SK-N-SH treated with all-trans-retinoic acid at 6 μM for 48 hours (cell line): ENCODE measurements at regions not wholly inside any gene's neighbourhood (a gene's known extent, or its start where the extent isn't known, plus 50 kb on each side); places are given as distances from the start of the nearest gene placed in this dataset.

Experiments
- ATAC-seq: fragments of 200-7000 bp; cut with Tn5 transposase; 3 replicates; pipeline ENCODE4 v1.9.1; 2020; ENCODE audit warnings: mild to moderate bottlenecking, moderate library complexity
- ARNTL ChIP-seq: fragments of 450-650 bp; formaldehyde crosslinking; IDR thresholded peaks from 2 replicates; pipeline ENCODE4 v1.5.0; 2020; ENCODE audit warnings: low read depth, mild to moderate bottlenecking, moderate library complexity, borderline replicate concordance
- CREB5 ChIP-seq: fragments of 250-450 bp; sonication (Bioruptor Pico); IDR thresholded peaks from 2 replicates; pipeline ENCODE4 v1.5.1; 2020; ENCODE audit warnings: low read depth, mild to moderate bottlenecking, moderate library complexity
- CSDC2 ChIP-seq: fragments of 250-450 bp; sonication (Bioruptor Pico); IDR thresholded peaks from 2 replicates; pipeline ENCODE4 v1.5.0; 2020; ENCODE audit warnings: mild to moderate bottlenecking, moderate library complexity
- CSRNP3 ChIP-seq: fragments of 250-450 bp; sonication (Bioruptor Pico); IDR thresholded peaks from 2 replicates; pipeline ENCODE4 v1.5.1; 2021; ENCODE audit warnings: mild to moderate bottlenecking, moderate library complexity
- ESRRG ChIP-seq: fragments of 250-450 bp; sonication (Bioruptor Pico); IDR thresholded peaks from 2 replicates; pipeline ENCODE4 v1.6.1; 2021; ENCODE audit warnings: mild to moderate bottlenecking
- GLIS3 ChIP-seq: fragments of 250-450 bp; sonication (Bioruptor Pico); IDR thresholded peaks from 2 replicates; pipeline ENCODE4 v1.5.0; 2020; ENCODE audit warnings: mild to moderate bottlenecking, moderate library complexity
- OSR1 ChIP-seq: fragments of 250-450 bp; sonication (Bioruptor Pico); IDR thresholded peaks from 2 replicates; pipeline ENCODE4 v1.8.0; 2022; ENCODE audit warnings: moderate library complexity, mild to moderate bottlenecking, inconsistent platforms
- PATZ1 ChIP-seq: fragments of 250-450 bp; sonication (Bioruptor Pico); IDR thresholded peaks from 2 replicates; pipeline ENCODE4 v1.8.0; 2020; ENCODE audit warnings: mild to moderate bottlenecking, moderate library complexity, borderline replicate concordance
- POU6F1 ChIP-seq: fragments of 250-450 bp; sonication (Bioruptor Pico); IDR thresholded peaks from 2 replicates; pipeline ENCODE4 v1.8.0; 2021; ENCODE audit warnings: low read depth, mild to moderate bottlenecking, moderate library complexity, borderline replicate concordance
- PPARA ChIP-seq: fragments of 250-450 bp; sonication (Bioruptor Pico); IDR thresholded peaks from 2 replicates; pipeline ENCODE4 v1.5.0; 2020; ENCODE audit warnings: mild to moderate bottlenecking, borderline replicate concordance
- RARB ChIP-seq: fragments of 250-450 bp; sonication (Bioruptor Pico); IDR thresholded peaks from 2 replicates; pipeline ENCODE4 v1.8.0; 2021; ENCODE audit warnings: mild to moderate bottlenecking, moderate library complexity
- SNAI2 ChIP-seq: fragments of 250-450 bp; sonication (Bioruptor Pico); IDR thresholded peaks from 2 replicates; pipeline ENCODE4 v1.5.0; 2020; ENCODE audit warnings: mild to moderate bottlenecking, moderate library complexity
- TCF4 ChIP-seq: fragments of 250-450 bp; sonication (Bioruptor Pico); IDR thresholded peaks from 2 replicates; pipeline ENCODE4 v1.8.0; 2021; ENCODE audit warnings: mild to moderate bottlenecking, moderate library complexity, borderline replicate concordance
- TOX ChIP-seq: fragments of 250-450 bp; sonication (Bioruptor Pico); IDR thresholded peaks from 2 replicates; pipeline ENCODE4 v1.8.0; 2021; ENCODE audit warnings: mild to moderate bottlenecking, moderate library complexity, borderline replicate concordance
- TSHZ2 ChIP-seq: fragments of 250-450 bp; sonication (Bioruptor Pico); IDR thresholded peaks from 2 replicates; pipeline ENCODE4 v1.5.0; 2020; ENCODE audit warnings: mild to moderate bottlenecking, moderate library complexity
- ZC3H10 ChIP-seq: fragments of 250-450 bp; sonication (Bioruptor Pico); IDR thresholded peaks from 2 replicates; pipeline ENCODE4 v1.5.1; 2021; ENCODE audit warnings: mild to moderate bottlenecking, moderate library complexity
- ZFP3 ChIP-seq: fragments of 250-450 bp; sonication (Bioruptor Pico); IDR thresholded peaks from 2 replicates; pipeline ENCODE4 v1.5.0; 2020; ENCODE audit warnings: mild to moderate bottlenecking, moderate library complexity
- ZFP30 ChIP-seq: fragments of 450-650 bp; formaldehyde crosslinking; IDR thresholded peaks from 2 replicates; pipeline ENCODE4 v1.5.0; 2022; ENCODE audit warnings: mild to moderate bottlenecking, moderate library complexity
- ZNF70 ChIP-seq: fragments of 450-650 bp; formaldehyde crosslinking; IDR thresholded peaks from 2 replicates; pipeline ENCODE4 v1.5.0; 2020; ENCODE audit warnings: mild to moderate bottlenecking, moderate library complexity
- ZNF8 ChIP-seq: fragments of 450-650 bp; formaldehyde crosslinking; IDR thresholded peaks from 2 replicates; pipeline ENCODE4 v1.5.0; 2020; ENCODE audit warnings: mild to moderate bottlenecking, moderate library complexity

GRCh38 chr12:59850268-59850667 is 254.4 kb downstream of the SLC16A7 start:
- no peak for ATAC-seq

More at GRCh38 chr12:59850268-59850667, 254.4 kb downstream of the SLC16A7 start:
- TF ChIP-seq ZFP30 (CRISPR knock-in tag), result no peak
- no peak for TF ChIP-seq GLIS3 (CRISPR knock-in tag)
- TF ChIP-seq TCF4 (CRISPR knock-in tag), result no peak
- TF ChIP-seq CSRNP3 (CRISPR knock-in tag), result no peak
- no peak for TF ChIP-seq TSHZ2 (CRISPR knock-in tag)
- TF ChIP-seq OSR1 (CRISPR knock-in tag), result no peak
- no peak for TF ChIP-seq CREB5
- TF ChIP-seq SNAI2, result no peak
- TF ChIP-seq ZFP3 (CRISPR knock-in tag), result no peak
- TF ChIP-seq CSDC2 (CRISPR knock-in tag), result no peak
- no peak for TF ChIP-seq TOX (CRISPR knock-in tag)
- no peak for TF ChIP-seq ARNTL (CRISPR knock-in tag)
- TF ChIP-seq ESRRG, result no peak
- no peak for TF ChIP-seq ZC3H10 (CRISPR knock-in tag)
- TF ChIP-seq ZNF70 (CRISPR knock-in tag), result no peak
- no peak for TF ChIP-seq PATZ1 (CRISPR knock-in tag)
- TF ChIP-seq PPARA (CRISPR knock-in tag), result no peak
- no peak for TF ChIP-seq POU6F1 (CRISPR knock-in tag)
- TF ChIP-seq ZNF8 (CRISPR knock-in tag), result no peak
- no peak for TF ChIP-seq RARB (CRISPR knock-in tag)
